SK-N-SH (cell line): ENCODE measurements at regions not wholly inside any gene's neighbourhood (a gene's known extent, or its start where the extent isn't known, plus 50 kb on each side); places are given as distances from the start of the nearest gene placed in this dataset.

Experiments
- CTCF ChIA-PET: fragments of 300-600, 350-600 bp; formaldehyde crosslinking; extraction: SDS; loops from one replicate; lab custom pipeline; 2021; lab: Yijun Ruan, JAX
- POLR2A ChIA-PET: fragments of 350-600 bp; sonication (Branson Sonifier 250); formaldehyde crosslinking; extraction: SDS; loops from one replicate; lab custom pipeline; 2020; ENCODE audit warnings: antibody characterized with exemption, inconsistent platforms; lab: Yijun Ruan, JAX
- DNase-seq: peaks from one replicate; pipeline ENCODE4 v3.0.0; 2012
- H2AFZ ChIP-seq: fragments of 200-600 bp; sonication (generic); 2 replicates; pipeline ENCODE4 v1.8.1; 2016; ENCODE audit warnings: antibody characterized with exemption, mild to moderate bottlenecking, low read depth
- H3F3A ChIP-seq: fragments of 200-600 bp; sonication (generic); replicated peaks from 2 replicates; pipeline ENCODE3; 2016; ENCODE audit warnings: antibody characterized with exemption, mild to moderate bottlenecking; ENCODE audit not compliant: insufficient read depth
- H3K27ac ChIP-seq, 2 experiments: fragments of 200-500 bp in 1 of 2; fragments of 200-600 bp in 1 of 2; sonication (Bioruptor generic) in 1 of 2; sonication (generic), shearing (Covaris generic) in 1 of 2; 2 replicates each; pipeline versions ENCODE4 v1.5.1 to v1.6.1; 2014 to 2016; ENCODE audit warnings: low read depth in 2 of 2, inconsistent platforms in 1 of 2, low read length in 1 of 2, mild to moderate bottlenecking in 1 of 2, mixed read lengths in 1 of 2
- H3K27me3 ChIP-seq: fragments of 200-600 bp; sonication (generic), shearing (Covaris generic); 2 replicates; pipeline ENCODE4 v1.6.1; 2016; ENCODE audit warnings: mixed run types; ENCODE audit not compliant: insufficient read depth
- H3K36me3 ChIP-seq, 2 experiments: fragments of 200-500 bp in 1 of 2; fragments of 200-600 bp in 1 of 2; sonication (Bioruptor generic) in 1 of 2; sonication (generic) in 1 of 2; replicated peaks in 1 of 2; 2 replicates each; pipeline versions ENCODE3 to v1.5.1; 2014 to 2016; ENCODE audit warnings: low read length in 1 of 2, mild to moderate bottlenecking in 1 of 2; ENCODE audit not compliant: insufficient read depth in 2 of 2, control insufficient read depth in 1 of 2
- H3K4me1 ChIP-seq, 2 experiments: fragments of 200-500 bp in 1 of 2; fragments of 200-600 bp in 1 of 2; sonication (Bioruptor generic) in 1 of 2; sonication (generic), shearing (Covaris generic) in 1 of 2; 2 replicates each; pipeline versions ENCODE4 v1.5.1 to v1.6.1; 2014 to 2016; ENCODE audit warnings: low read depth in 1 of 2, low read length in 1 of 2, mixed run types in 1 of 2; ENCODE audit not compliant: insufficient read depth in 2 of 2, control insufficient read depth in 1 of 2
- H3K4me2 ChIP-seq: fragments of 200-600 bp; sonication (generic), shearing (Covaris generic); 2 replicates; pipeline ENCODE4 v1.6.1; 2017; ENCODE audit warnings: mixed run types
- H3K4me3 ChIP-seq, 2 experiments: fragments of 200-500 bp in 1 of 2; fragments of 200-600 bp in 1 of 2; sonication (Bioruptor generic) in 1 of 2; sonication (generic), shearing (Covaris generic) in 1 of 2; 2 replicates each; pipeline versions ENCODE4 v1.5.1 to v1.8.1; 2014 to 2016; ENCODE audit warnings: low read depth in 2 of 2, inconsistent platforms in 1 of 2, low read length in 1 of 2, mild to moderate bottlenecking in 1 of 2, mixed read lengths in 1 of 2, moderate library complexity in 1 of 2
- H3K79me2 ChIP-seq: fragments of 200-600 bp; sonication (generic); 2 replicates; pipeline ENCODE4 v1.8.1; 2017; ENCODE audit warnings: mild to moderate bottlenecking; ENCODE audit not compliant: insufficient read depth
- H3K9ac ChIP-seq: fragments of 200-600 bp; sonication (generic); 2 replicates; pipeline ENCODE4 v1.6.1; 2017; ENCODE audit warnings: mixed run types
- H3K9me2 ChIP-seq: fragments of 200-600 bp; sonication (generic); 2 replicates; pipeline ENCODE4 v1.6.1; 2017; ENCODE audit warnings: mixed run types
- H3K9me3 ChIP-seq: fragments of 200-600 bp; sonication (generic); 2 replicates; pipeline ENCODE4 v1.6.1; 2017; ENCODE audit warnings: mixed run types, mild to moderate bottlenecking, moderate library complexity
- H4K20me1 ChIP-seq: fragments of 200-600 bp; sonication (generic); 2 replicates; pipeline ENCODE4 v1.6.1; 2017; ENCODE audit warnings: mild to moderate bottlenecking, mixed run types; ENCODE audit not compliant: insufficient read depth
- ELF1 ChIP-seq: IDR thresholded peaks from 2 replicates; pipeline ENCODE4 v1.4.0; 2012
- EP300 ChIP-seq, 2 experiments: IDR thresholded peaks; 2 replicates each; pipeline versions ENCODE4 v1.4.0 to v1.6.1; 2012; ENCODE audit warnings: borderline replicate concordance in 1 of 2, low read depth in 1 of 2, low read length in 1 of 2
- FOXM1 ChIP-seq: IDR thresholded peaks from 2 replicates; pipeline ENCODE4 v1.4.0; 2012; ENCODE audit warnings: low read depth, mild to moderate bottlenecking
- GATA2 ChIP-seq: sonication (generic); formaldehyde crosslinking; IDR thresholded peaks from 2 replicates; pipeline ENCODE4 v1.5.0; 2020; ENCODE audit warnings: mild to moderate bottlenecking, missing genetic modification reagents
- MEF2A ChIP-seq: IDR thresholded peaks from 2 replicates; pipeline ENCODE4 v1.4.0; 2012; ENCODE audit warnings: low read depth, borderline replicate concordance
- POLR2AphosphoS5 ChIP-seq: IDR thresholded peaks from 2 replicates; pipeline ENCODE4 v1.6.1; 2012; ENCODE audit warnings: low read depth, low read length
- WGBS: methylation state at CpG from one replicate; pipeline ENCODE4 v1.1.6; 2017; ENCODE audit warnings: low lambda C conversion rate; 5-methylcytosine and 5-hydroxymethylcytosine counted together
- TF ChIP-seq, protein P1 (sequence below): fragments of 150-350 bp; IDR thresholded peaks from 2 replicates; pipeline ENCODE4 v1.6.1; 2016; ENCODE audit warnings: mild to moderate bottlenecking, low read depth, low read length
- TF ChIP-seq, protein P2 (sequence below): IDR thresholded peaks from 2 replicates; pipeline ENCODE4 v1.4.0; 2012; ENCODE audit warnings: low read depth, borderline replicate concordance

DNA sequence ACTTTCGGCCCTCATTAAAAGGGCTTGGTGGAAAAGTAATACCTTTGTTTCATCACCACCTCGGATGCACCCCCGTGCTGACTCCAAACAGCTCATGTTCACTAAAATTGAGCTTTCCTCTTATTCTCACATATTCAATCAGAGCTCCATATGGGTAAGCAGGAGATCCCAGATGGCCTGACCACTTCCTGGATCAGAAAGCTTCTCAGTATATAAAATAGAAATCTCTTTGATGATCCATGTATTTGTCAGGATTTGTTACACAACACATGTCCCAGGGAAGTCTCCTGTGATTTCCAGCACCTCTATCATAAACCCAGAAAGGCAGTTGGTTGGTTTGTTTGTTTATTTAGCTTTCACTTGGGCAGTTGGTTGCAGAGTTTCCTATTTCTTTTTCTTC lies 402.0 kb downstream of the MLLT3 start:
- H3K36me3 ChIP-seq: no peaks in the 10 kb centered on the region
- no peaks in the 10 kb centered on the region for H4K20me1 ChIP-seq
- no peak overlapping the region for H3K4me3 ChIP-seq
- H3K79me2 ChIP-seq: no peaks in the 10 kb centered on the region
- 0 out of 2 replicates have a peak, but pooled peaks cover 4% of the 10 kb centered on the region for H3K27me3 ChIP-seq
- no peak overlapping the region for H3K27ac ChIP-seq
- WGBS: 31% methylated on average over 3 of the region's 3 CpGs
- H3K4me1 ChIP-seq: no peaks in the 10 kb centered on the region; a peak in 1 of 4 replicates
- ChIA-PET CTCF (no interaction called here), POLR2A (no interaction called here)
- no peaks in the 10 kb centered on the region for H3F3A ChIP-seq
- H3K9ac ChIP-seq: no peak overlapping the region
- no peaks in the 10 kb centered on the region for H3K9me2 ChIP-seq
- H3K4me2 ChIP-seq: no peak overlapping the region
- H2AFZ ChIP-seq: no peak overlapping the region
- TF ChIP-seq POLR2AphosphoS5 (no peak), FOXM1 (no peak), EP300 (IDR thresholded peaks at IDR 0.05; ENCODE audit: borderline replicate concordance in 1 of 2, low read depth in 1 of 2, low read length in 1 of 2) (no peak), ELF1 (no peak), MEF2A (no peak), GATA2 (CRISPR knock-in tag) (no peak)
- TF ChIP-seq, protein P1, sequence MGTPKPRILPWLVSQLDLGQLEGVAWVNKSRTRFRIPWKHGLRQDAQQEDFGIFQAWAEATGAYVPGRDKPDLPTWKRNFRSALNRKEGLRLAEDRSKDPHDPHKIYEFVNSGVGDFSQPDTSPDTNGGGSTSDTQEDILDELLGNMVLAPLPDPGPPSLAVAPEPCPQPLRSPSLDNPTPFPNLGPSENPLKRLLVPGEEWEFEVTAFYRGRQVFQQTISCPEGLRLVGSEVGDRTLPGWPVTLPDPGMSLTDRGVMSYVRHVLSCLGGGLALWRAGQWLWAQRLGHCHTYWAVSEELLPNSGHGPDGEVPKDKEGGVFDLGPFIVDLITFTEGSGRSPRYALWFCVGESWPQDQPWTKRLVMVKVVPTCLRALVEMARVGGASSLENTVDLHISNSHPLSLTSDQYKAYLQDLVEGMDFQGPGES: no peak
- TF ChIP-seq, protein P2, sequence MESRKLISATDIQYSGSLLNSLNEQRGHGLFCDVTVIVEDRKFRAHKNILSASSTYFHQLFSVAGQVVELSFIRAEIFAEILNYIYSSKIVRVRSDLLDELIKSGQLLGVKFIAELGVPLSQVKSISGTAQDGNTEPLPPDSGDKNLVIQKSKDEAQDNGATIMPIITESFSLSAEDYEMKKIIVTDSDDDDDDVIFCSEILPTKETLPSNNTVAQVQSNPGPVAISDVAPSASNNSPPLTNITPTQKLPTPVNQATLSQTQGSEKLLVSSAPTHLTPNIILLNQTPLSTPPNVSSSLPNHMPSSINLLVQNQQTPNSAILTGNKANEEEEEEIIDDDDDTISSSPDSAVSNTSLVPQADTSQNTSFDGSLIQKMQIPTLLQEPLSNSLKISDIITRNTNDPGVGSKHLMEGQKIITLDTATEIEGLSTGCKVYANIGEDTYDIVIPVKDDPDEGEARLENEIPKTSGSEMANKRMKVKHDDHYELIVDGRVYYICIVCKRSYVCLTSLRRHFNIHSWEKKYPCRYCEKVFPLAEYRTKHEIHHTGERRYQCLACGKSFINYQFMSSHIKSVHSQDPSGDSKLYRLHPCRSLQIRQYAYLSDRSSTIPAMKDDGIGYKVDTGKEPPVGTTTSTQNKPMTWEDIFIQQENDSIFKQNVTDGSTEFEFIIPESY: no peak
- no peaks in the 10 kb centered on the region for H3K9me3 ChIP-seq
- no peak for DNase-seq

DNA sequence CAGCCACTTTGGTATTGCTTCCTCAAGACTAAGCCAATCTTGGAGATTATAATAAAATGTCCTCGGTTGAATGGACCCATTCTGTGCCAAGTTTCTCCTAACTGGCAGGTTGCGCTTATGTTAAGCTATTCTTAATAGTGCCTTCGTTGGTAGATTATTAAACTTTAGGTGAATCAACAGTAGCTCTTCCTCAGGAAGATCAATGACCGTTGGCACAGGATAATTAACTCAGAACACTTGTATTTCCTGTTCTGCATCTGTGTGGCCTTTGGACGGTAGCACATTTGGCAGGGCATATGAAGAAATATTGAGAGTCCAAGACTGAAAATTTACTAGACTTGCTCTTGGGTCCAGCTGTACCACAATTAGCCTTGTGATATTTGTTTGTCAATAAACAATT lies 402.9 kb downstream of the MLLT3 start:
- DNase-seq: no peak
- no peaks in the 10 kb centered on the region for H3K79me2 ChIP-seq
- POLR2A ChIA-PET: no interaction called here
- CTCF ChIA-PET: interaction anchor here (0.8 kb wide), 1 partner anchor 891 kb away, joined by 6 read pairs; no protein-coding TSS in a partner anchor
- 45% methylated on average over 5 of the region's 5 CpGs for WGBS
- H3F3A ChIP-seq: no peaks in the 10 kb centered on the region
- H3K4me2 ChIP-seq: no peak overlapping the region
- no peaks in the 10 kb centered on the region for H3K9me2 ChIP-seq
- H2AFZ ChIP-seq: no peak overlapping the region
- H3K27ac ChIP-seq: no peak overlapping the region
- no peak overlapping the region for H3K9ac ChIP-seq
- no peaks in the 10 kb centered on the region for H4K20me1 ChIP-seq
- H3K4me1 ChIP-seq: no peaks in the 10 kb centered on the region; a peak in 1 of 4 replicates
- H3K9me3 ChIP-seq: no peaks in the 10 kb centered on the region
- H3K27me3 ChIP-seq: 0 out of 2 replicates have a peak, but pooled peaks cover 4% of the 10 kb centered on the region
- no peak overlapping the region for H3K4me3 ChIP-seq
- no peak for TF ChIP-seq FOXM1
- TF ChIP-seq, protein P2: no peak
- no peaks in the 10 kb centered on the region for H3K36me3 ChIP-seq
